HUES6 (cell line): ENCODE measurements at regions not wholly inside any gene's neighbourhood (a gene's known extent, or its start where the extent isn't known, plus 50 kb on each side); places are given as distances from the start of the nearest gene placed in this dataset.

Source experiments
- H3K27ac ChIP-seq: 2 replicates; pipeline ENCODE4 v1.7.0; 2013; ENCODE audit warnings: low read depth, mild to moderate bottlenecking, low read length, inconsistent platforms
- H3K27me3 ChIP-seq: 2 replicates; pipeline ENCODE4 v1.6.1; 2013; ENCODE audit warnings: low read length; ENCODE audit not compliant: control insufficient read depth, insufficient read depth
- H3K36me3 ChIP-seq: 2 replicates; pipeline ENCODE4 v1.6.1; 2013; ENCODE audit warnings: low read length; ENCODE audit not compliant: control insufficient read depth, insufficient read depth
- H3K4me1 ChIP-seq: 2 replicates; pipeline ENCODE4 v1.6.1; 2013; ENCODE audit warnings: low read length; ENCODE audit not compliant: control insufficient read depth, insufficient read depth
- H3K4me3 ChIP-seq: 2 replicates; pipeline ENCODE4 v1.5.1; 2013; ENCODE audit warnings: low read depth, low read length
- H3K9ac ChIP-seq: one replicate; pipeline ENCODE4 v1.6.1; 2013; ENCODE audit warnings: mild to moderate bottlenecking, low read length
- H3K9me3 ChIP-seq: 2 replicates; pipeline ENCODE4 v1.6.1; 2013; ENCODE audit warnings: low read depth, low read length; ENCODE audit not compliant: control insufficient read depth, insufficient read depth

GRCh38 chr7:85294176-85294575, 107.3 kb upstream of the SEMA3D start:
- no peaks in the 10 kb centered on the region for H3K9me3 ChIP-seq
- no peaks in the 10 kb centered on the region for H3K36me3 ChIP-seq
- H3K4me1 ChIP-seq, result peaks cover 6% of the 10 kb centered on the region; the same call in 1 of the 2 replicates
- H3K27me3 ChIP-seq, result no peaks in the 10 kb centered on the region
- H3K9ac ChIP-seq, result no peak overlapping the region
- no peak overlapping the region for H3K27ac ChIP-seq
- no peak overlapping the region for H3K4me3 ChIP-seq

DNA sequence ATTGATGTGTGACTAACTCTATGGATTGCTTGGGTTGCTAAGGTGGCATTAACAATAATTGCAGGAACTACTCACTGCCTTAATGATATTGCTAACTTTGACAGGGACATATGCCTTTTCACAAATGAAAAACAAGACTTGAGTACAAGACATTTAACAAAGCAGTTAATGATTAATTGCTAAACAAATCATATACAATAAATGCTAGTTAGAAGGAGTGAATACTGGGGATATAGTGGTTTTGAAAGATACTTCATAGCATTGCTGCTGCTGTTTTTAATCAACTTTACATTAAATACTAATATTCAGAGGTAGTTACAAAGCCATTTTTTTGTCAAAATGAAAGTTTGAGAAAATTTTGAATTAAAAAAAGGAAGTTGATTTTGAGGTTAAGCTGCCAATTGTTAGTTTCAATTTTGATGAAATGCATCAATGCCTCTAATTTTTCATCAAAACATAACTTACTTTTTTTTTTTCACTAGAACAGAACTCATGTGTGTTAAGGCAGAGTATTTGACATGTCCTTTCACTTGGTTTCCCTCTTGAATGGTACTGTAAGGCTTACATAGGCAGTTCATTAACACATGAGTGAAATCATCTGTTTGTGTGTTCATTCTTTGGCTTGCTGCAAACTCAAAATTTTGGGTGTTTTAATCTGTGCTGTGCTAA, 106.2 kb upstream of the SEMA3D start:
- Histone ChIP-seq H3K4me3 (no peak overlapping the region), H3K27me3 (no peaks in the 10 kb centered on the region), H3K27ac (no peak overlapping the region), H3K4me1 (peaks cover 6% of the 10 kb centered on the region; the same call in 1 of the 2 replicates), H3K9ac (no peak overlapping the region), H3K9me3 (no peaks in the 10 kb centered on the region), H3K36me3 (no peaks in the 10 kb centered on the region)

DNA sequence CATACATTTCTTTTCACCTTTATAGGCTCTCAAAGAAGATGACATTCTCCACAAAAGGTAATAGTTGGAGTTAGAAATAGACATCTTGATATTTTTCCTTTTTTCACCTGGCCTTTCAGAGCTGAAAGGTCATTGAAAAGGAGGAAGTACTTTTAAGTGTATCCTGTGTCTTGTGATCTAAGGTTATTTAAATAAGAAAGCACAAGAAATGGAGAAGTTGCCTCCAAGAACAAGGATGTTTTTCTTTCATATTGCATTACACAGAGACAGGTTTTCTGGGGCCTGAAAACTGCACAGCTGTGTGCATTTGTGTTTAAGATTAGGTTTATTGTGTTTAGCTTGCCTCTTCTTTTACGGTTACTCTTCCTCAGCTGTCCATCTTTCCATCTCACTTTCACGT, 103.4 kb upstream of the SEMA3D start:
- Histone ChIP-seq H3K27ac (no peak overlapping the region), H3K36me3 (no peaks in the 10 kb centered on the region)

GRCh38 chr7:85289279-85289678, 102.4 kb upstream of the SEMA3D start:
- Histone ChIP-seq H3K27me3 (no peaks in the 10 kb centered on the region), H3K4me1 (peaks cover 6% of the 10 kb centered on the region; the same call in 1 of the 2 replicates), H3K9me3 (no peaks in the 10 kb centered on the region), H3K4me3 (no peak overlapping the region), H3K27ac (no peak overlapping the region), H3K9ac (no peak overlapping the region), H3K36me3 (no peaks in the 10 kb centered on the region)

More for the DNA sequence above, 103.4 kb upstream of the SEMA3D start:
- Histone ChIP-seq H3K9ac (no peak overlapping the region), H3K4me1 (peaks cover 6% of the 10 kb centered on the region; the same call in 1 of the 2 replicates), H3K27me3 (no peaks in the 10 kb centered on the region), H3K4me3 (no peak overlapping the region), H3K9me3 (no peaks in the 10 kb centered on the region)

GRCh38 chr7:85287106-85287825, 100.4 kb upstream of the SEMA3D start:
- Histone ChIP-seq H3K36me3 (no peaks in the 10 kb centered on the region), H3K9ac (no peak overlapping the region), H3K9me3 (no peaks in the 10 kb centered on the region), H3K4me3 (no peak overlapping the region), H3K4me1 (peaks cover 6% of the 10 kb centered on the region; the same call in 1 of the 2 replicates), H3K27ac (no peak overlapping the region), H3K27me3 (no peaks in the 10 kb centered on the region)

DNA sequence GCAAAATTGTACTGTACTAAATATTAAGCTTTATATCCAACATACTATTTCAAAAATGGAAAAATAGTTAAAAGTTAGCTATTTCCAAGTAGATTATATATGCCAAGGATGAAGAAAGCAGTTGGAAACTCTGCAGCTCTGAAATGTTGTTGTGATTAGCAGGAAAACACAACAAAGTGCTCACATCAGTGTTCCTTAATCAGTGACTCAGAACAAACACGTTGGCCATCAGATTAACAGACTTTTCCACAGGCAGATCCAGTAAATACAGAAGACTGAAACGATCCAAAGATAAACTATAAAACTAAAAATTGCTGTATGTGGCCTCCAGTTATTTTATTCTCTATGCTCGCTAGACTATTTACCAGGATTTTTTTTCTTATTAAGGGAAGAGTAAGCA, 99.6 kb upstream of the SEMA3D start:
- H3K27me3 ChIP-seq, result no peaks in the 10 kb centered on the region
- H3K9me3 ChIP-seq, result no peaks in the 10 kb centered on the region
- H3K4me3 ChIP-seq, result no peak overlapping the region
- no peaks in the 10 kb centered on the region for H3K36me3 ChIP-seq
- no peak overlapping the region for H3K9ac ChIP-seq
- H3K4me1 ChIP-seq, result peaks cover 6% of the 10 kb centered on the region; the same call in 1 of the 2 replicates
- no peak overlapping the region for H3K27ac ChIP-seq

- Histone ChIP-seq H3K36me3 (no peaks in the 10 kb centered on the region), H3K9me3 (no peaks in the 10 kb centered on the region), H3K27me3 (no peaks in the 10 kb centered on the region), H3K4me1 (peaks cover 5% of the 10 kb centered on the region; the same call in 1 of the 2 replicates), H3K9ac (no peak overlapping the region), H3K27ac (no peak overlapping the region), H3K4me3 (no peak overlapping the region)
Observed at GRCh38 chr7:85285527-85285926, 98.7 kb upstream of the SEMA3D start.

GRCh38 chr7:85275204-85275603, 88.3 kb upstream of the SEMA3D start:
- H3K4me1 ChIP-seq, result peaks cover 35% of the 10 kb centered on the region
- H3K4me3 ChIP-seq, result no peak overlapping the region; the same call in 1 of the 2 replicates
- no peaks in the 10 kb centered on the region for H3K36me3 ChIP-seq
- H3K9ac ChIP-seq, result no peak overlapping the region
- H3K27me3 ChIP-seq, result no peaks in the 10 kb centered on the region
- H3K9me3 ChIP-seq, result no peaks in the 10 kb centered on the region
- peak overlapping the region; percentile 57 for H3K27ac ChIP-seq

GRCh38 chr7:85274454-85274853, 87.6 kb upstream of the SEMA3D start:
- Histone ChIP-seq H3K9me3 (no peaks in the 10 kb centered on the region), H3K4me3 (no peak overlapping the region), H3K9ac (no peak overlapping the region), H3K36me3 (no peaks in the 10 kb centered on the region), H3K4me1 (peaks cover 35% of the 10 kb centered on the region), H3K27ac (peak overlapping the region; percentile 57), H3K27me3 (no peaks in the 10 kb centered on the region)

- Histone ChIP-seq H3K9ac (no peak overlapping the region), H3K27me3 (no peaks in the 10 kb centered on the region), H3K4me1 (peaks cover 10% of the 10 kb centered on the region; the same call in 1 of the 2 replicates), H3K27ac (0 out of 2 replicates have a peak overlapping the region, but pooled peaks have one; percentile 1), H3K9me3 (no peaks in the 10 kb centered on the region), H3K36me3 (no peaks in the 10 kb centered on the region), H3K4me3 (no peak overlapping the region)
Observed at GRCh38 chr7:85262891-85263290, 76.0 kb upstream of the SEMA3D start.

GRCh38 chr7:85261336-85261735, 74.5 kb upstream of the SEMA3D start:
- H3K9me3 ChIP-seq, result no peaks in the 10 kb centered on the region
- no peak overlapping the region for H3K27ac ChIP-seq
- H3K4me3 ChIP-seq, result no peak overlapping the region
- H3K36me3 ChIP-seq, result no peaks in the 10 kb centered on the region
- H3K4me1 ChIP-seq, result peaks cover 10% of the 10 kb centered on the region; the same call in 1 of the 2 replicates
- no peak overlapping the region for H3K9ac ChIP-seq
- no peaks in the 10 kb centered on the region for H3K27me3 ChIP-seq
